HG02642 (cell line): ENCODE measurements at regions not wholly inside any gene's neighbourhood (a gene's known extent, or its start where the extent isn't known, plus 50 kb on each side); places are given as distances from the start of the nearest gene placed in this dataset.

Source experiments
- ATAC-seq: cut with Tn5 transposase; IDR thresholded peaks from one replicate; pipeline ENCODE4 v1.9.1; 2021; ENCODE audit warnings: mild to moderate bottlenecking; ENCODE audit not compliant: unreplicated experiment, poor library complexity

- ATAC-seq: no peak
These were observed 51.4 kb upstream of the SOX2 start for GRCh38 chr3:181660337-181660736.

- ATAC-seq: no peak
These were observed 74.3 kb upstream of the SOX2 start for GRCh38 chr3:181637456-181637855.

DNA sequence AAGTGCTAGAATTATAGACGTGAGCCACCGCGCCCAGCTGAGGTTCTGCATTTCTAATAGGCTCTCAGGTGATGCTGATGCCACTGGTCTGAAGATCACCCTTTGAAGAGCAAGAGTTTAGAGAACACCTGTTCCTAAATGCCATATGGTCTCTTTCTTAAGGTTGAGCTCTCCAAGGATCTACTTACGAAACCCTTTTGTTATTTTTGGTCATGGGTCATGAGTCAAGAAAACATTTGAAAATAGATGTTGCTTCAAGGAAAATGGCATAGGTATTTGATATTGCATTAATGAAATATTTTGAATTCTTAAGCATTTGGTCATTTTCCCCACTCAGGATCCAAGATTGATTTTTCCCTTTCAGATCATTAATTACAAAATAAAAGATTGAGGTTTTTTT is 74.7 kb upstream of the SOX2 start:
- ATAC-seq: no peak

GRCh38 chr3:181635141-181635540 is 76.6 kb upstream of the SOX2 start:
- ATAC-seq: no peak

GRCh38 chr3:181633556-181633955 is 78.2 kb upstream of the SOX2 start:
- no peak for ATAC-seq

DNA sequence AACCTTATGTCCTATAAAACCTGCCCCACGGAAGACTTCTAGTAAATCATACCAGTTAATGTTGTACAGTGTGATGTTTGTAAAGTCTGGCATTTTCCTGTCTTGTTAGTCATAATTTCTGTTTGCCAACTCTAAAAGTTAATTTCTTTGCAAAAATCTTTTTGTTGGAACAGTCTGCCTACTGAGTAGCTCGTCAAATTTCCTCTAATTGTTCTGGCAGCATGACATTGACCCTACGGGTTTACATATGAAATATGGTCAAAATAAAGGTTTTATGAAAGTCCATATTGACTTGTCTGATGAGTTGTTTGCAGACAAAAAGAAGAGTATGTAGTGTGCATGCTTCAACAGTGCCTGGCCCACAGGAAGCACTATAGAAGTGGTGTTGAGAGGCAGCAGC is 79.8 kb upstream of the SOX2 start:
- no peak for ATAC-seq

GRCh38 chr3:181630853-181631252 is 80.9 kb upstream of the SOX2 start:
- ATAC-seq: no peak

DNA sequence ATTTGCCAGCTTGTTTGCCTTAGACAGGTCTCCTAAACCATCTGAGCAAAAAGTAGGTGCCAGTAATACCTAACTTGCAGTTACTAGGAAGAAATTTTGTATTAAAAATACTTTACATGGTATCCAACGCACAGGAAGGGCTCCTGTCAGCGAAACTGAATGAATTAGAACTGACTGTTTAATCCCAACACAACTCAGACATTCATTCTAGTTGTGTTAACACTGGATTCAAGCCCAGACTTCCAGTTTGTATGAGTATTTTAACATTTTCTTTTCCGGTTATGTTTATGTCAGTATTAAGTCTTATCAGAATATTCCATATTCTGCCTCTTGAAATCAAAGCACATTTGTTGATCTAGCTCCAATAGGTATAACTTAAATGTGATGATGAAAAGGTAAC is 82.0 kb upstream of the SOX2 start:
- ATAC-seq: no peak

DNA sequence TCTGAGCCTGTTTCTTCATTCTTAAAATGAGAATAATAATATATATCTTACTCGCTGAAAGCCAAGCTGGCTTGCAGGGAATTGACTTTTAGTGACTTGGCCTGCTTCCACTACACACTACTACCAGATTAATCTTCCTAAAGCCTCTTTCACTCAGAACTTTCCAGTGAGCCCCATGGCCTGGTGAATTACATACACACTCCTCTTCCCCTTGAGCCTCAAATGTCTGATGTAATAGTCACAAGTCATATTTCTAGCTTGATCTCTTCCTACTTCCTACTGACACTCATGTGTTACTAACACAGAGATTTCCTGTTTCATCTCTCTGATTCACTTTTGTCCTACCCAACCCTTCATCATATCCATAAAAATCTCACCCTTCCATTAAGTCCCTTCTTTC is 82.7 kb upstream of the SOX2 start:
- no peak for ATAC-seq

- no peak for ATAC-seq
These were observed 83.3 kb upstream of the SOX2 start for GRCh38 chr3:181628384-181628783.

- ATAC-seq: no peak
These were observed 85.7 kb upstream of the SOX2 start for GRCh38 chr3:181626036-181626435.

DNA sequence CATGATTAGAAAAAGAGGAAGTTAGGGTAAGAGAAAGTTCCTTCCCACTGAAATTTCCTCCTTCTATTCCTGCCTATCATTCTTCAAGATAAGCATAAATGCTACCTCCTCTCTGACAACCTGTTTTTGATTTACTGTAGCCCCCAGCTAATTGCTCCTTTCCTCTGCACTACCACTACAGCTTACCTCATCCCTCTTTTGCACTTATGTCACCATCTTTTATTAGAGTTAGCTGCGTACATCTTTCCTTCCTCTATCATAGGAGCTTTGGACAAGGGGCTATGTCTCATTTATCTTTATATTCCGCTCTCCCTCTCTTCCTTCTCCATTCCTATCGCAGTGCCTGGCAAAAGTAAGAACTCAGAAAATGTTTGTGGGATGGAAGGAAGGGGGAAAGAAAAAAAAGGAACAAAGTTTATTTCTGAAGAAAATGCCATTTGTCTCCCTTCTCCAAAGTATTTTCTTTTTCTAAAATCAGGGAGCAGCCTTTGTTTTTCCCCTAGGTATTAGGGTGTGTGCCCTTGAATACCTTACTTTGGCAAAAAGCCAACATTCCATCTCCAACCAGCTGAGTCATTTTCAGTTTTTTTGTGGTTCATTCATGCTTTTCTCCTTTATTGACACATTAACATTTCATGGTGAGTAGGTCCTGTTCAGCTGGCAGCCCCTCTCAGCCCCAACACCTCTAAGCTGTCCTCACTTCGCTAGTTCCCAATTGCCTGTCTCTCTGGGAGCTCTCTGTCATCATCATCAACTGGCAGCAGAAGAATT is 87.6 kb upstream of the SOX2 start:
- ATAC-seq: no peak

DNA sequence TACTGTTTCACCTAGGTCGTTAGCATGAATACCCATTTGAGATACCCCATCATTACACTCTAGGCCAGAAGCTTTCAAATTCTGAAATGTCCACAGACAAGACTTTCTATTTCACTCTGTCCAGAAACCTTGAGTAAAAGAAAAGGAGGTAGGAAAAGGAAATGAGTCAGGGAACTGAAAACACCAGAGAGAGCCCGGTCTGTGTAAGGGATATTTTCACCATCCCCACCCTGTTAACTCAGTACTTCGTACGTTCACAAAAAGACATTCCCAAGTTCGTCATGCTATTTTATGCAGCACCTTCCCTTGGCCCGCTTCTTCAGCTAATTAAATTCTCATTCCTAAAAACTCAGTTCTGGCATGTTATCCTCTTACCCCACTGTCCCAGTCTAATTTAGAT is 89.4 kb upstream of the SOX2 start:
- ATAC-seq: no peak

DNA sequence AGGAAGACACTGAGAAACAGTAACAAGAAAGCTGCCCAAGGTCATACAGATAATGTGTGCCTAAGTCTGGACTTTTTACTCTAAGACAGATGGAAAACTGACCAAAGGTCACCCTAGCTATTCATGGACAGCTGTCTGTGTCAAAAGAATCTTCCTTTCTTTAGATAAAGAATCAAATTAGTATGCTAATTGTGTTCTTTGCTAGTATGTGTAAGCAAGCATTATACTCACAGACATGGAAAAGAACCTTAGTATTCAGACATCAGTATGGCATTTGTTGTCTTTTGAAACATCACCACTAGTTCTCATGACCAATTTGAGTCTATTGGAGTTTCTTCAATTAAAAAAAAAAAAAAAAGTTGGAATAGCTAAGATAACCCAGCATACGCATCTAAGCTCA is 91.8 kb upstream of the SOX2 start:
- ATAC-seq: no peak

GRCh38 chr3:181618260-181618659 is 93.5 kb upstream of the SOX2 start:
- no peak for ATAC-seq

GRCh38 chr3:181616088-181617070 is 95.3 kb upstream of the SOX2 start:
- no peak for ATAC-seq

DNA sequence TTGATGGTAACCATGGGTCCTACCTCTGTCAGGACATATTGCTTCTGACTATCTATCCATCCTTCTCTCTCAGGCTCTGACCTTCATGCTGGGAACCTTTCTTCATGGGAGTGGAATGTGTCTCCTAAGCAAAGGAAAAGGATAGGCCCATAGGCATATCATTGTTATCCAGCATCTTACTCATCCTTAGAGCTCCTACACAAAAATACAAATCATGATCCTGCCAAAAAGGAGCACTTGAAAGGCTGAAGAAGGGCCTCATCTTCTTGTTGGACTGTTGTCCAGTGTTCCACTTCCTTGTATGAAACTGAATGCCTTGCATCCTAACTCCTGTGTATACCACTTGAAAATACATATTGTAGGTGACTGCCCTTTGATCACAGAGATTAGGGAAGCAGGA is 96.1 kb upstream of the SOX2 start:
- ATAC-seq: no peak

DNA sequence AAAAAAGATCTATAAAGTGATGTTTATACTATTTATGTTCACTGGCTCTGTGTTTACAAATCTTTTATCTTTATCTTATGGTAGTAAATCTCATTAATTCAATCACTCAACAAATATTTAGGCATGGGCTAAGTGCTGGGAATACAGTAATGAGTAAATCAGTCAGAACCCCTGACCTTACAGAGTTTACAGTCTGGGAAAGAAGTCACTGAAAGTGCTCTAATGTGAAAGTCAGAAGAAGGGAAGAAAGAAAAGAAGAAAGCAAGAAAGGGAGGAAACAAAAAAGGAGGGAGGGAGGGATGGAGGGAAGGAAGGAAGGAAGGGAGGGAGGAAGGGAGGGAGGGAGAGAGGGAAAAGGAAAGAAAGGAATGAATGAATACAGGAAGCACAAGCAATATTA is 96.8 kb upstream of the SOX2 start:
- ATAC-seq: no peak

- ATAC-seq: no peak
These were observed 97.9 kb upstream of the SOX2 start for GRCh38 chr3:181613813-181614212.

DNA sequence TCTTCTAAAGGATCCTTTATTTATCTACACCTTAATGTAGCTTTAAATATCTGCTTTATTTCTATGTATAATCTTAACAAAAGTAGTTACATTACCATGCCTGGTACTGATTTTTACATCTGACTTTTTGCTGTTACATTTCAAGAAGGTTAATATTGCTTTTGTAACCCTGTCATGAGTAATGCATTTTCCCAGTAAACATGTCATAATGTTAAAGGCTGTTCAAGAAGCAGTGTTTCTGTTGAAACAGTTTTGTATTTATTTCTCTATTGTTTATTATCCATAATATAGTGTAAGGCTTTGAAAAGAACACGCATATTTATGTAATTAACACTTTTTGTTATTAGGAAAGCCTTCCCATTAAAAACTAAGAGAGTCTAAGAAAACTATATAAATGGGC is 98.5 kb upstream of the SOX2 start:
- no peak for ATAC-seq

GRCh38 chr3:181610973-181611265 is 100.8 kb upstream of the SOX2 start:
- no peak for ATAC-seq
